ENCODE measurements at regions not wholly inside any gene's neighbourhood (a gene's known extent, or its start where the extent isn't known, plus 50 kb on each side); places are given as distances from the start of the nearest gene placed in this dataset.
"Not testable (repeated sequence)": the region's sequence is repeated elsewhere in the genome, so short reads cannot be mapped to it uniquely, and the experiment has no call there.

GRCh38 chr15:63434576-63435186 lies 53.0 kb upstream of the CA12 start:
- no peak for DNase-seq

- DNase-seq = no peak
Observed at GRCh38 chr15:63435204-63435820, 53.7 kb upstream of the CA12 start.

GRCh38 chr15:63436341-63436740 lies 54.7 kb upstream of the CA12 start:
- DNase-seq = no peak

GRCh38 chr15:63436872-63437375 lies 55.3 kb upstream of the CA12 start:
- DNase-seq = peak; percentile 65

- no peak for DNase-seq
Observed at GRCh38 chr15:63439536-63440264, 58.1 kb upstream of the CA12 start.

- DNase-seq = no peak
Observed at GRCh38 chr15:63440265-63440648, 58.6 kb upstream of the CA12 start.

GRCh38 chr15:63440756-63441155 lies 59.1 kb upstream of the CA12 start:
- DNase-seq = no peak

- DNase-seq = no peak
Observed at GRCh38 chr15:63441266-63441665, 59.6 kb upstream of the CA12 start.

GRCh38 chr15:63442080-63442479 lies 60.4 kb upstream of the CA12 start:
- DNase-seq = no peak

- no peak for DNase-seq
Observed at GRCh38 chr15:63444611-63445010, 59.8 kb upstream of the USP3 start.

GRCh38 chr15:63446255-63446654 lies 58.1 kb upstream of the USP3 start:
- no peak for DNase-seq

GRCh38 chr15:63447017-63447676 lies 57.2 kb upstream of the USP3 start:
- DNase-seq = no peak

- DNase-seq = no peak
Observed at GRCh38 chr15:63448266-63448665, 56.1 kb upstream of the USP3 start.

- DNase-seq = not testable (repeated sequence)
Observed at GRCh38 chr15:63448872-63449555, 55.4 kb upstream of the USP3 start.

- DNase-seq = no peak
Observed at GRCh38 chr15:63449731-63450130, 54.7 kb upstream of the USP3 start.

GRCh38 chr15:63450884-63451225 lies 53.5 kb upstream of the USP3 start:
- DNase-seq = no peak

GRCh38 chr15:63451671-63452315 lies 52.6 kb upstream of the USP3 start:
- no peak for DNase-seq

- DNase-seq = no peak
Observed at GRCh38 chr15:63452552-63453136, 51.7 kb upstream of the USP3 start.

- no peak for DNase-seq
Observed at GRCh38 chr15:63453186-63453905, 51.0 kb upstream of the USP3 start.

- no peak for DNase-seq
Observed at GRCh38 chr15:63454503-63455211, 49.7 kb upstream of the USP3 start.
